ENCODE measurements at regions not wholly inside any gene's neighbourhood (a gene's known extent, or its start where the extent isn't known, plus 50 kb on each side); places are given as distances from the start of the nearest gene placed in this dataset.
A peak's percentile ranks its signal among the peaks of the same experiment; 100 is the strongest.
"Not testable (repeated sequence)": the region's sequence is repeated elsewhere in the genome, so short reads cannot be mapped to it uniquely, and the experiment has no call there.

- peaks cover 0 to 7% of the 10 kb centered on the region in 2 donors for H3K9me3 ChIP-seq
- no peaks in the 10 kb centered on the region for H3K27me3 ChIP-seq
- no peaks in the 10 kb centered on the region for H3K36me3 ChIP-seq
- no peaks in the 10 kb centered on the region for H3K4me1 ChIP-seq
- TF ChIP-seq CTCF (IDR thresholded peaks at IDR 0.05): no peak
- no peak overlapping the region for H3K4me3 ChIP-seq
- no peak for DNase-seq (ENCODE audit: low spot score)
- no peak overlapping the region for H3K27ac ChIP-seq
Observed at GRCh38 chr9:85451680-85452079, 290.1 kb downstream of the AGTPBP1 start.

- no peak for TF ChIP-seq CTCF (IDR thresholded peaks at IDR 0.05)
- Histone ChIP-seq H3K27ac (no peak overlapping the region), H3K4me3 (no peak overlapping the region), H3K9me3 (peaks cover 0 to 18% of the 10 kb centered on the region in 2 donors), H3K27me3 (no peaks in the 10 kb centered on the region), H3K4me1 (no peaks in the 10 kb centered on the region), H3K36me3 (no peaks in the 10 kb centered on the region)
- no peak for DNase-seq (ENCODE audit: low spot score)
Observed at GRCh38 chr9:85445887-85446286, 295.9 kb downstream of the AGTPBP1 start.

DNA sequence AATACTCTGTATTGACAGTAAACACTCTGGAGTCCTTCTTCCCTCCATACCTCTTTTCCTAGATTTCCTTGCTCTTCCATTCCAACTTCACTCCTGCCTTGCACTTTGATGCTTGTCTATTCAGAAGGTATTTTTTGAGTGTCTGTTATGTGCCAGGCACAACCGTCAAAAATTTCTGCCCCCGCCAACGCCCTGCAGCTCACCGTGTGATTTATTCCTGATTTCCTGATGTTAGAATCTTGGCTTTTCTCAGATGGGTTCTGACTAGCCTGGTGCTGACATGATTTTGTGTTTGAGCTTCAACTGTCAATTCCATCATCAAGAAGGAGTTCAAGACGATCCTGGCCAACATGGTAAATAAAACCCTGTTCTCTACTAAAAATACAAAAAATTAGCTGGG lies 297.5 kb downstream of the AGTPBP1 start:
- no peak overlapping the region for H3K4me3 ChIP-seq
- H3K27ac ChIP-seq: no peak overlapping the region
- H3K36me3 ChIP-seq: no peaks in the 10 kb centered on the region
- no peaks in the 10 kb centered on the region for H3K27me3 ChIP-seq
- no peak for TF ChIP-seq CTCF (IDR thresholded peaks at IDR 0.05)
- DNase-seq (ENCODE audit: low spot score): no peak
- no peaks in the 10 kb centered on the region for H3K4me1 ChIP-seq
- H3K9me3 ChIP-seq: peaks cover 0 to 11% of the 10 kb centered on the region in 2 donors

DNA sequence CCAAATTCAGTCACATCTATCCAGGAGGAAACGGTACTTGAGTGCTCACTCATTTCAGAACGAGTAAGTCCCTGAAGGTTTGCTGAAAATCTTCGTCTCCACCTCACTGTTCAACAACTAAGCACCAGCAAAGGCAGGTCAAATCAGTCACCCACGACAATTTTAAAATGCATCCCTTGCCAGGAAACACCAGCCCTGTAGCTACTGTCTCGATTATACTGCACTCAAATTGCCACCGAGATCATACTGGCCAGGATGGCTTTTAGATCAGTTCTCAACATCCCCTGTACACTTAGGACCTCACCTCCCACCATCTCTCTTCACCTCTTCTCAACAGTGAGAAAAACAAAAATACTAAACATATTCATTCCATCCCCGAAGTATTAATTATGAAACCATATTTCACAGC lies 298.6 kb downstream of the AGTPBP1 start:
- H3K4me3 ChIP-seq: no peak overlapping the region
- no peak for DNase-seq (ENCODE audit: low spot score)

GRCh38 chr9:85439791-85440190 lies 302.0 kb downstream of the AGTPBP1 start:
- Histone ChIP-seq H3K27me3 (no peaks in the 10 kb centered on the region), H3K4me1 (no peaks in the 10 kb centered on the region), H3K4me3 (no peak overlapping the region), H3K27ac (no peak overlapping the region), H3K9me3 (no peaks in the 10 kb centered on the region), H3K36me3 (no peaks in the 10 kb centered on the region)
- no peak for TF ChIP-seq CTCF (IDR thresholded peaks at IDR 0.05)
- DNase-seq (ENCODE audit: low spot score): no peak

More for the DNA sequence above, 298.6 kb downstream of the AGTPBP1 start:
- H3K4me1 ChIP-seq: no peaks in the 10 kb centered on the region
- H3K27me3 ChIP-seq: no peaks in the 10 kb centered on the region
- TF ChIP-seq CTCF (IDR thresholded peaks at IDR 0.05): no peak
- H3K27ac ChIP-seq: no peak overlapping the region
- H3K9me3 ChIP-seq: peaks cover 0 to 11% of the 10 kb centered on the region in 2 donors
- no peaks in the 10 kb centered on the region for H3K36me3 ChIP-seq

GRCh38 chr9:85433956-85434355 lies 307.8 kb downstream of the AGTPBP1 start:
- not testable (repeated sequence) for H3K9me3 ChIP-seq, H3K36me3 ChIP-seq, H3K27ac ChIP-seq, H3K4me1 ChIP-seq, H3K4me3 ChIP-seq, H3K27me3 ChIP-seq
- peak; percentile 28 for DNase-seq (ENCODE audit: low spot score)

- H3K9me3 ChIP-seq, H3K36me3 ChIP-seq, H3K4me3 ChIP-seq, H3K27ac ChIP-seq, H3K27me3 ChIP-seq, H3K4me1 ChIP-seq: not testable (repeated sequence)
- DNase-seq (ENCODE audit: low spot score): peak; percentile 54
Observed at GRCh38 chr9:85433551-85433950, 308.2 kb downstream of the AGTPBP1 start.
